GM12878 (cell line): ENCODE measurements at regions not wholly inside any gene's neighbourhood (a gene's known extent, or its start where the extent isn't known, plus 50 kb on each side); places are given as distances from the start of the nearest gene placed in this dataset.

Experiments
- ATAC-seq: fragments of 200-7000 bp; cut with Tn5 transposase; 3 replicates; pipeline ENCODE4 v1.9.1; 2020; ENCODE audit warnings: mild to moderate bottlenecking, moderate library complexity
- BruUV-seq: library from RNA; stranded (reverse); fragments of 400-500 nt; replicated peaks from 2 replicates; lab custom pipeline; 2021; lab: Mats Ljungman, UMichigan
- CTCF ChIA-PET: fragments of 300-600 bp; sonication (Branson Sonifier 250); formaldehyde crosslinking; extraction: SDS; loops from one replicate; lab custom pipeline; 2021; ENCODE audit warnings: inconsistent platforms; lab: Yijun Ruan, JAX
- POLR2A ChIA-PET: fragments of 350-600 bp; formaldehyde crosslinking; extraction: SDS; loops from one replicate; lab custom pipeline; 2021; ENCODE audit warnings: inconsistent platforms; lab: Charles Lee
- RAD21 ChIA-PET: fragments of 300-600 bp; sonication (Branson Sonifier 250); formaldehyde crosslinking; loops from one replicate; lab custom pipeline; 2023; ENCODE audit warnings: antibody characterized with exemption; ENCODE audit not compliant: unreplicated experiment; lab: Charles Lee
- SMC1A ChIA-PET: fragments of 300-600 bp; sonication (Branson Sonifier 250); formaldehyde crosslinking; loops from one replicate; lab custom pipeline; 2023; ENCODE audit not compliant: unreplicated experiment, uncharacterized antibody; lab: Charles Lee
- DNase-seq: peaks from one replicate; pipeline ENCODE4 v3.0.0-alpha.2; 2011; ENCODE audit warnings: low read depth, low spot score
- FAIRE-seq: peaks from 3 replicates; lab custom pipeline; 2011; peaks lifted over from hg19 to GRCh38; lab: Jason Lieb, UNC
- H2AFZ ChIP-seq: 2 replicates; pipeline ENCODE4 v1.6.0; 2011; ENCODE audit warnings: low read depth, low read length, control low read depth; ENCODE audit not compliant: control insufficient read depth
- H3K27ac ChIP-seq: 2 replicates; pipeline ENCODE4 v1.5.1; 2011; ENCODE audit warnings: control low read depth; ENCODE audit not compliant: control insufficient read depth, insufficient read depth
- H3K27me3 ChIP-seq, 2 experiments: replicated peaks in 1 of 2; 2 replicates each; pipeline versions ENCODE4 v1.6.0 to v1.6.1; 2011; ENCODE audit warnings: low read length in 1 of 2; ENCODE audit not compliant: control insufficient read depth in 2 of 2, insufficient read depth in 2 of 2
- H3K36me3 ChIP-seq, 2 experiments: 2 replicates each; pipeline ENCODE4 v1.5.1; 2011; ENCODE audit warnings: low read length in 1 of 2; ENCODE audit not compliant: control insufficient read depth in 2 of 2, insufficient read depth in 2 of 2
- H3K4me1 ChIP-seq: 2 replicates; pipeline ENCODE4 v1.6.1; 2011; ENCODE audit warnings: mild to moderate bottlenecking, low read length, moderate library complexity, mixed read lengths; ENCODE audit not compliant: control insufficient read depth, insufficient read depth
- H3K4me2 ChIP-seq: 2 replicates; pipeline ENCODE4 v1.6.0; 2011; ENCODE audit warnings: control low read depth; ENCODE audit not compliant: control insufficient read depth, insufficient read depth
- H3K4me3 ChIP-seq: fragments of 200-600 bp; sonication (generic); 2 replicates; pipeline ENCODE4 v1.5.1; 2016
- H3K79me2 ChIP-seq: 2 replicates; pipeline ENCODE4 v1.6.0; 2011; ENCODE audit warnings: low read length; ENCODE audit not compliant: control insufficient read depth, insufficient read depth
- H3K9ac ChIP-seq: 2 replicates; pipeline ENCODE4 v1.8.0; 2011; ENCODE audit warnings: low read length, control low read depth, mixed read lengths; ENCODE audit not compliant: control insufficient read depth, insufficient read depth
- H3K9me3 ChIP-seq: replicated peaks from 3 replicates; pipeline ENCODE4 v1.5.1; 2011; ENCODE audit warnings: mild to moderate bottlenecking, low read length; ENCODE audit not compliant: control insufficient read depth, insufficient read depth
- H4K20me1 ChIP-seq: 2 replicates; pipeline ENCODE4 v1.6.0; 2011; ENCODE audit not compliant: control insufficient read depth, insufficient read depth
- EP300 ChIP-seq, 2 experiments: fragments of 150-350 bp in 1 of 2; IDR thresholded peaks; 2 replicates each; pipeline ENCODE4 v1.6.1; 2011 to 2012; ENCODE audit warnings: low read depth in 2 of 2, low read length in 2 of 2, borderline replicate concordance in 1 of 2, improper control_type of control experiment in 1 of 2, inconsistent platforms in 1 of 2; ENCODE audit not compliant: control insufficient read depth in 1 of 2
- KLF5 ChIP-seq: fragments of 450-650 bp; IDR thresholded peaks from 2 replicates; pipeline ENCODE4 v1.6.1; 2014; ENCODE audit warnings: mild to moderate bottlenecking; ENCODE audit not compliant: partially characterized antibody
- PAX8 ChIP-seq: fragments of 450-650 bp; IDR thresholded peaks from 2 replicates; pipeline ENCODE4 v1.6.1; 2017; ENCODE audit warnings: mild to moderate bottlenecking, moderate library complexity
- PKNOX1 ChIP-seq: fragments of 450-650 bp; IDR thresholded peaks from 2 replicates; pipeline ENCODE4 v1.6.1; 2016; ENCODE audit warnings: mild to moderate bottlenecking
- ZNF622 ChIP-seq: fragments of 450-650 bp; IDR thresholded peaks from 2 replicates; pipeline ENCODE4 v1.6.1; 2017; ENCODE audit warnings: mild to moderate bottlenecking, inconsistent platforms
- ZNF687 ChIP-seq: fragments of 450-650 bp; IDR thresholded peaks from 2 replicates; pipeline ENCODE4 v1.6.1; 2017; ENCODE audit warnings: mild to moderate bottlenecking, moderate library complexity
- WGBS: methylation state at CpG from one replicate; pipeline ENCODE4 v1.1.6; 2016; ENCODE audit warnings: low lambda C conversion rate; ENCODE audit not compliant: insufficient replicate concordance, insufficient coverage; ENCODE audit errors: missing lambda C conversion rate; 5-methylcytosine and 5-hydroxymethylcytosine counted together
- in situ Hi-C: fragments of 300-500 bp; cut with MboI; formaldehyde crosslinking; loops from 9 replicates; pipeline ENCODE4 v1.14.3; 2018; ENCODE audit warnings: mixed read lengths
- intact Hi-C: fragments of 100-400 bp; cut with micrococcal nuclease; formaldehyde crosslinking; loops from one replicate; pipeline ENCODE4 v1.14.2; 2022; ENCODE audit not compliant: unreplicated experiment

- Histone ChIP-seq H3K27me3 (no peaks in the 10 kb centered on the region), H3K27ac (no peak overlapping the region), H2AFZ (no peak overlapping the region), H3K4me1 (no peaks in the 10 kb centered on the region), H3K36me3 (no peaks in the 10 kb centered on the region), H3K4me2 (no peak overlapping the region), H4K20me1 (no peaks in the 10 kb centered on the region), H3K4me3 (no peak overlapping the region), H3K9ac (no peak overlapping the region), H3K79me2 (no peaks in the 10 kb centered on the region), H3K9me3 (no peaks in the 10 kb centered on the region; the same call in 2 of the 3 replicates)
- no peak for FAIRE-seq
- TF ChIP-seq PKNOX1: no peak
- ChIA-PET SMC1A (interaction anchor here (0.7 to 1.9 kb wide), 3 partner anchors 9 to 18 kb away, joined by 3 to 4 read pairs (median 4); no protein-coding TSS in a partner anchor), RAD21 (no interaction called here), POLR2A (interaction anchor here (0.5 kb wide), 1 partner anchor 759 kb away, joined by 3 read pairs; no protein-coding TSS in a partner anchor), CTCF (interaction anchor here (0.8 to 1.8 kb wide), 2 partner anchors 8 to 600 kb away, joined by 3 to 8 read pairs; no protein-coding TSS in a partner anchor)
- DNase-seq: no peak
- intact Hi-C loops: no loop called here
- no TSS peak for BruUV-seq
- in situ Hi-C loops: no loop called here
- ATAC-seq: no peak
- WGBS: 35% methylated on average over 3 of the region's 3 CpGs
Observed at GRCh38 chr6:81987293-81987692, 234.8 kb upstream of the TENT5A start.

GRCh38 chr6:81985191-81985590, 232.7 kb upstream of the TENT5A start:
- no peaks in the 10 kb centered on the region for H3K9me3 ChIP-seq
- 65% methylated on average over 1 of the region's 1 CpG for WGBS
- no peak overlapping the region for H3K4me3 ChIP-seq
- DNase-seq (no peak), FAIRE-seq (no peak), ATAC-seq (no peak)
- in situ Hi-C loops: no loop called here
- no peaks in the 10 kb centered on the region for H3K79me2 ChIP-seq
- no peak for TF ChIP-seq PAX8
- TF ChIP-seq KLF5: no peak
- no peak for TF ChIP-seq EP300 (IDR thresholded peaks at IDR 0.05; ENCODE audit: borderline replicate concordance in 1 of 2, control insufficient read depth in 1 of 2, low read depth in 2 of 2, low read length in 2 of 2)
- no peak for TF ChIP-seq ZNF687
- TF ChIP-seq ZNF622: no peak
- no peaks in the 10 kb centered on the region for H3K27me3 ChIP-seq
- ChIA-PET CTCF (interaction anchor here (1.0 to 1.8 kb wide), 3 partner anchors 11 to 39 kb away, joined by 3 to 8 read pairs (median 5); no protein-coding TSS in a partner anchor), RAD21 (interaction anchor here (1.3 to 1.7 kb wide), 2 partner anchors 12 to 55 kb away, joined by 4 to 7 read pairs; no protein-coding TSS in a partner anchor), SMC1A (interaction anchor here (0.6 to 2.0 kb wide), 12 partner anchors 10 to 1460 kb away, joined by 3 to 6 read pairs (median 3); no protein-coding TSS in a partner anchor), POLR2A (interaction anchor here (1.5 to 1.7 kb wide), 2 partner anchors 9 to 14 kb away, joined by 4 read pairs; no protein-coding TSS in a partner anchor)
- intact Hi-C loops: no loop called here
- no peaks in the 10 kb centered on the region for H3K36me3 ChIP-seq
- H4K20me1 ChIP-seq: no peaks in the 10 kb centered on the region
- no peak overlapping the region for H3K27ac ChIP-seq
- no peak overlapping the region for H3K9ac ChIP-seq
- H3K4me2 ChIP-seq: no peak overlapping the region
- no peaks in the 10 kb centered on the region for H3K4me1 ChIP-seq
- H2AFZ ChIP-seq: no peak overlapping the region
- no TSS peak for BruUV-seq
